HepG2 (cell line): ENCODE measurements at regions not wholly inside any gene's neighbourhood (a gene's known extent, or its start where the extent isn't known, plus 50 kb on each side); places are given as distances from the start of the nearest gene placed in this dataset.

Experiments used
- ATAC-seq: fragments of 200-7000 bp; cut with Tn5 transposase; 3 replicates; pipeline ENCODE4 v1.9.1; 2020; ENCODE audit warnings: mild to moderate bottlenecking, moderate library complexity
- BruUV-seq: library from RNA; stranded (reverse); fragments of 400-500 nt; replicated peaks from 2 replicates; lab custom pipeline; 2021; lab: Mats Ljungman, UMichigan
- CTCF ChIA-PET: fragments of 300-600 bp; formaldehyde crosslinking; extraction: SDS; loops from one replicate; lab custom pipeline; 2021; ENCODE audit warnings: low total read pairs, inconsistent platforms, low intra/inter-chr PET ratio; lab: Yijun Ruan, JAX
- POLR2A ChIA-PET: fragments of 350-600 bp; sonication (Branson Sonifier 250); formaldehyde crosslinking; loops from one replicate; lab custom pipeline; 2020; ENCODE audit warnings: antibody characterized with exemption, inconsistent platforms; lab: Yijun Ruan, JAX
- DNase-seq: peaks from one replicate; pipeline ENCODE4 v3.0.0-alpha.2; 2015; ENCODE audit warnings: low spot score
- FAIRE-seq: peaks from 3 replicates; lab custom pipeline; 2011; peaks lifted over from hg19 to GRCh38; lab: Jason Lieb, UNC
- H2AFZ ChIP-seq: one replicate; pipeline ENCODE4 v1.6.1; 2011; ENCODE audit warnings: low read length, inconsistent platforms
- H3K27ac ChIP-seq: fragments of 300-600 bp; 3 replicates; pipeline ENCODE4 v1.8.0; 2011; ENCODE audit warnings: mixed run types, mild to moderate bottlenecking, mixed read lengths, low read length, inconsistent platforms; ENCODE audit not compliant: insufficient read depth; ENCODE audit errors: extremely low read length
- H3K27me3 ChIP-seq, 2 experiments: fragments of 200-600 bp in 1 of 2; 2 replicates in 1 of 2; 3 replicates in 1 of 2; pipeline versions ENCODE4 v1.6.0 to v1.8.0; 2011; ENCODE audit warnings: low read length in 2 of 2, mild to moderate bottlenecking in 2 of 2, moderate library complexity in 2 of 2, inconsistent platforms in 1 of 2; ENCODE audit not compliant: insufficient read depth in 2 of 2, control insufficient read depth in 1 of 2
- H3K36me3 ChIP-seq, 2 experiments: fragments of 200-600 bp in 1 of 2; replicated peaks in 1 of 2; 2 replicates in 1 of 2; 3 replicates in 1 of 2; pipeline versions ENCODE4 v1.5.1 to v1.8.0; 2011; ENCODE audit warnings: low read length in 2 of 2, inconsistent platforms in 1 of 2; ENCODE audit not compliant: insufficient read depth in 2 of 2, control insufficient read depth in 1 of 2
- H3K4me1 ChIP-seq: 2 replicates; pipeline ENCODE4 v1.5.1; 2012; ENCODE audit warnings: low read length, inconsistent platforms; ENCODE audit not compliant: insufficient read depth
- H3K4me2 ChIP-seq: 2 replicates; pipeline ENCODE4 v1.6.0; 2011; ENCODE audit warnings: low read depth, low read length, inconsistent platforms
- H3K4me3 ChIP-seq, 3 experiments: fragments of 200-600 bp in 1 of 3; sonication (generic), shearing (Covaris generic) in 1 of 3; replicated peaks in 1 of 3; 2 replicates each; pipeline ENCODE4 v1.5.1; 2011 to 2016; ENCODE audit warnings: low read length in 3 of 3, inconsistent platforms in 2 of 3, low read depth in 2 of 3, mild to moderate bottlenecking in 2 of 3, control low read depth in 1 of 3, mixed read lengths in 1 of 3; ENCODE audit not compliant: insufficient read depth in 1 of 3
- H3K79me2 ChIP-seq: one replicate; pipeline ENCODE4 v1.6.1; 2011; ENCODE audit warnings: low read length, inconsistent platforms; ENCODE audit not compliant: insufficient read depth
- H3K9ac ChIP-seq: 2 replicates; pipeline ENCODE4 v1.6.0; 2011; ENCODE audit warnings: mild to moderate bottlenecking, low read depth, low read length, inconsistent platforms; ENCODE audit not compliant: insufficient read depth
- H3K9me3 ChIP-seq: 2 replicates; pipeline ENCODE4 v1.5.1; 2012; ENCODE audit warnings: mild to moderate bottlenecking, low read length
- H4K20me1 ChIP-seq: 2 replicates; pipeline ENCODE4 v1.6.0; 2011; ENCODE audit warnings: inconsistent platforms, mild to moderate bottlenecking, low read length, moderate library complexity; ENCODE audit not compliant: insufficient read depth
- ATRX ChIP-seq: sonication (generic); formaldehyde crosslinking; IDR thresholded peaks from 2 replicates; pipeline ENCODE4 v1.4.0; 2020; ENCODE audit warnings: missing genetic modification reagents, borderline replicate concordance
- BCL6 ChIP-seq: IDR thresholded peaks from 2 replicates; pipeline ENCODE4 v1.6.1; 2016; ENCODE audit warnings: missing genetic modification reagents, missing compliant biosample characterization
- DDIT3 ChIP-seq: sonication (generic); formaldehyde crosslinking; IDR thresholded peaks from 2 replicates; pipeline ENCODE4 v1.4.0; 2020; ENCODE audit warnings: mild to moderate bottlenecking, missing genetic modification reagents
- ELF3 ChIP-seq: IDR thresholded peaks from 2 replicates; pipeline ENCODE4 v1.6.1; 2016; ENCODE audit warnings: missing genetic modification reagents, missing compliant biosample characterization
- HDAC6 ChIP-seq: fragments of 200-600 bp; sonication (generic); IDR thresholded peaks from 2 replicates; pipeline ENCODE4 v1.7.0; 2017; ENCODE audit warnings: mild to moderate bottlenecking, antibody characterized with exemption, low read length, low read depth
- HOXA5 ChIP-seq: sonication (generic); formaldehyde crosslinking; IDR thresholded peaks from 2 replicates; pipeline ENCODE4 v1.4.0; 2020; ENCODE audit warnings: missing genetic modification reagents
- JARID2 ChIP-seq: sonication (generic); formaldehyde crosslinking; IDR thresholded peaks from 2 replicates; pipeline ENCODE4 v1.8.1; 2023; ENCODE audit warnings: missing genetic modification reagents, inconsistent platforms; ENCODE audit not compliant: insufficient replicate concordance
- NR2F1 ChIP-seq, 2 experiments: fragments of 450-650 bp in 1 of 2; formaldehyde crosslinking in 1 of 2; IDR thresholded peaks; 2 replicates each; pipeline versions ENCODE4 v1.5.0 to v1.6.1; 2016 to 2020; ENCODE audit warnings: mild to moderate bottlenecking in 1 of 2, missing compliant biosample characterization in 1 of 2, missing genetic modification reagents in 1 of 2, moderate library complexity in 1 of 2
- SMC3 ChIP-seq: IDR thresholded peaks from 2 replicates; pipeline ENCODE4 v1.6.1; 2011; ENCODE audit warnings: low read length, improper control_type of control experiment
- TEAD2 ChIP-seq: sonication (generic); formaldehyde crosslinking; IDR thresholded peaks from 2 replicates; pipeline ENCODE4 v1.9.0; 2021; ENCODE audit warnings: missing genetic modification reagents
- ZFP41 ChIP-seq: sonication (generic); formaldehyde crosslinking; IDR thresholded peaks from 2 replicates; pipeline ENCODE4 v1.4.0; 2020; ENCODE audit warnings: mild to moderate bottlenecking, missing genetic modification reagents, borderline replicate concordance
- ZNF513 ChIP-seq: sonication (generic); formaldehyde crosslinking; conservative IDR thresholded peaks from 2 replicates; pipeline ENCODE4 v1.5.0; 2020; ENCODE audit warnings: missing genetic modification reagents
- ZSCAN30 ChIP-seq: sonication (generic); formaldehyde crosslinking; IDR thresholded peaks from 2 replicates; pipeline ENCODE4 v1.5.0; 2020; ENCODE audit warnings: mild to moderate bottlenecking, missing genetic modification reagents
- WGBS: methylation state at CpG from one replicate; pipeline ENCODE4 v1.1.6; 2017; ENCODE audit warnings: low lambda C conversion rate; 5-methylcytosine and 5-hydroxymethylcytosine counted together
- in situ Hi-C: cut with HindIII; loops from 2 replicates; pipeline ENCODE4 v1.10.0; 2017; ENCODE audit warnings: low pct_unique_long_range_greater_than_20kb; ENCODE audit not compliant: extremely low pct_ligation_motif_present
- intact Hi-C: fragments of 100-400 bp; cut with micrococcal nuclease; formaldehyde crosslinking; loops from one replicate; pipeline ENCODE4 v1.10.0; 2022; ENCODE audit not compliant: unreplicated experiment
- TF ChIP-seq, protein P1 (sequence below): sonication (generic); formaldehyde crosslinking; IDR thresholded peaks from 2 replicates; pipeline ENCODE4 v1.4.0; 2020; ENCODE audit warnings: missing genetic modification reagents

- no peak overlapping the region for H3K4me3 ChIP-seq
- H3K9me3 ChIP-seq, result no peaks in the 10 kb centered on the region
- in situ Hi-C loops, result no loop called here
- intact Hi-C loops, result no loop called here
- no peak for DNase-seq
- H2AFZ ChIP-seq, result no peak overlapping the region
- BruUV-seq, result no TSS peak
- FAIRE-seq, result no peak
- WGBS, result 71% methylated on average over 3 of the region's 3 CpGs
- ChIA-PET CTCF (no interaction called here), POLR2A (no interaction called here)
- no peak overlapping the region for H3K27ac ChIP-seq
- H3K4me2 ChIP-seq, result no peak overlapping the region
- no peaks in the 10 kb centered on the region for H3K27me3 ChIP-seq
- H3K36me3 ChIP-seq, result no peaks in the 10 kb centered on the region
- TF ChIP-seq HOXA5 (no peak), BCL6 (CRISPR knock-in tag) (no peak), DDIT3 (CRISPR knock-in tag) (no peak), ATRX (CRISPR knock-in tag) (no peak), ZSCAN30 (CRISPR knock-in tag) (no peak)
- TF ChIP-seq, protein P1, sequence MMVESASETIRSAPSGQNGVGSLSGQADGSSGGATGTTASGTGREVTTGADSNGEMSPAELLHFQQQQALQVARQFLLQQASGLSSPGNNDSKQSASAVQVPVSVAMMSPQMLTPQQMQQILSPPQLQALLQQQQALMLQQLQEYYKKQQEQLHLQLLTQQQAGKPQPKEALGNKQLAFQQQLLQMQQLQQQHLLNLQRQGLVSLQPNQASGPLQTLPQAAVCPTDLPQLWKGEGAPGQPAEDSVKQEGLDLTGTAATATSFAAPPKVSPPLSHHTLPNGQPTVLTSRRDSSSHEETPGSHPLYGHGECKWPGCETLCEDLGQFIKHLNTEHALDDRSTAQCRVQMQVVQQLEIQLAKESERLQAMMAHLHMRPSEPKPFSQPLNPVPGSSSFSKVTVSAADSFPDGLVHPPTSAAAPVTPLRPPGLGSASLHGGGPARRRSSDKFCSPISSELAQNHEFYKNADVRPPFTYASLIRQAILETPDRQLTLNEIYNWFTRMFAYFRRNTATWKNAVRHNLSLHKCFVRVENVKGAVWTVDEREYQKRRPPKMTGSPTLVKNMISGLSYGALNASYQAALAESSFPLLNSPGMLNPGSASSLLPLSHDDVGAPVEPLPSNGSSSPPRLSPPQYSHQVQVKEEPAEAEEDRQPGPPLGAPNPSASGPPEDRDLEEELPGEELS, result no peak
- no peak overlapping the region for H3K9ac ChIP-seq
- no peaks in the 10 kb centered on the region for H3K4me1 ChIP-seq
- ATAC-seq, result no peak
- no peaks in the 10 kb centered on the region for H4K20me1 ChIP-seq
- no peaks in the 10 kb centered on the region for H3K79me2 ChIP-seq
Measured at GRCh38 chr12:46692606-46693005, 133.2 kb downstream of the SLC38A4 start.

DNA sequence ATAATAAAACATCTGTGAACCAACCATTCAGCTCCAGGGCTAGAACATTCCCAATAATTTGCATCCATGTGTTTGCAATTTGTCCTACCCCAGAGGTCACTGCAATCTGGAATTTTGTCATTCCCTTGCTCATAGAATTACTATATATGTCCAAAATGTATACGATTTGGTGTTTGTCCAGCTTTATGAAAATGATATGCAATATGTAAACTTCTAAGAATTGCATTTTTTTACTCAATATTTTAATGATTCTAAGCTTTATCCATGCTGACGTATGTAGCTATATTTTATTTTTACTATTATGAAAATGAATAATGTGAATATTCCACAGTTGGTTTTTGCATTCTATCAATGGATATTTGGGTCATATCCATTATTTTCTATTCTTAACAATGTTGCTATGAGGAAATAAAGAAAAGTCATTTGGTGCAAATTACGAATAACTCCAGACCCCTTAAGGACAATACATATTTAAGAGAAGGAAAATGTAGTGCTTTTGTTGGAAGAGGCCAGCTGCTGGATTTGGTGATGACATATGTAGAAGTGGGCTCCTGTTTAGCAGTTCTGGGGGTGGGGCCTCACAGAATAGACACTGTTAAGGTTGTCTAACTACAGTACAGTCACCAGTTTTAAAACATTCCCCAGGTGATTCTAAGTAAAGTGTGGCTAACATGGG lies 139.4 kb downstream of the SLC38A4 start:
- Histone ChIP-seq H3K4me1 (no peaks in the 10 kb centered on the region), H2AFZ (no peak overlapping the region), H3K4me2 (no peak overlapping the region), H3K36me3 (no peaks in the 10 kb centered on the region), H3K9ac (no peak overlapping the region), H3K9me3 (peaks cover 7% of the 10 kb centered on the region; the same call in 1 of the 2 replicates), H3K79me2 (no peaks in the 10 kb centered on the region), H3K4me3 (no peak overlapping the region), H3K27me3 (no peaks in the 10 kb centered on the region), H4K20me1 (no peaks in the 10 kb centered on the region), H3K27ac (no peak overlapping the region)
- ChIA-PET CTCF (no interaction called here), POLR2A (no interaction called here)
- 90% methylated on average over 3 of the region's 3 CpGs for WGBS
- DNase-seq (no peak), FAIRE-seq (no peak), ATAC-seq (no peak)
- in situ Hi-C loops, result no loop called here
- intact Hi-C loops, result no loop called here
- BruUV-seq, result no TSS peak
- TF ChIP-seq NR2F1 (CRISPR knock-in tag; IDR thresholded peaks at IDR 0.05) (no peak), TEAD2 (CRISPR knock-in tag) (no peak), ELF3 (CRISPR knock-in tag) (no peak), JARID2 (CRISPR knock-in tag) (no peak), SMC3 (no peak), HDAC6 (no peak), ZFP41 (no peak), ZNF513 (CRISPR knock-in tag) (no peak)
